ENCODE measurements at regions not wholly inside any gene's neighbourhood (a gene's known extent, or its start where the extent isn't known, plus 50 kb on each side); places are given as distances from the start of the nearest gene placed in this dataset.

- Histone ChIP-seq H3K4me2 (no peak overlapping the region), H3K4me3 (no peak overlapping the region), H3K9ac (no peak overlapping the region), H3K27me3 (peaks cover 87% of the 10 kb centered on the region), H3K36me3 (no peaks in the 10 kb centered on the region), H3F3A (ENCODE audit: low read depth) (no peaks in the 10 kb centered on the region), H3K9me3 (ENCODE audit: low read depth) (no peaks in the 10 kb centered on the region), H3K79me2 (ENCODE audit: low read depth) (no peaks in the 10 kb centered on the region), H4K20me1 (ENCODE audit: low read depth) (no peaks in the 10 kb centered on the region), H3K27ac (no peak overlapping the region), H2AFZ (replicated peaks) (no peak overlapping the region), H3K4me1 (no peaks in the 10 kb centered on the region)
- Mint-ChIP-seq H3K4me3 (no peak overlapping the region), H3K9me3 (no peaks in the 10 kb centered on the region), H3K27ac (no peak overlapping the region), H3K4me1 (no peaks in the 10 kb centered on the region), H3K36me3 (no peaks in the 10 kb centered on the region), H3K27me3 (ENCODE audit: insufficient read depth, low read depth) (peaks cover 8% of the 10 kb centered on the region)
- TF ChIP-seq CTCF (IDR thresholded peaks at IDR 0.05) (no peak), EZH2phosphoT487 (IDR thresholded peaks at IDR 0.05) (no peak), EZH2 (IDR thresholded peaks at IDR 0.05) (no peak)
- DNase-seq (ENCODE audit: low spot score) = no peak
These were observed 77.9 kb upstream of the HOXC13 start for GRCh38 chr12:53860426-53861345.

- H3K27me3 Mint-ChIP-seq (ENCODE audit: insufficient read depth, low read depth) = peaks cover 8% of the 10 kb centered on the region
- H3K27ac Mint-ChIP-seq = no peak overlapping the region
- H3K4me3 ChIP-seq = no peak overlapping the region
- no peak overlapping the region for H3K27ac ChIP-seq
- peaks cover 84% of the 10 kb centered on the region for H3K27me3 ChIP-seq
- no peaks in the 10 kb centered on the region for H3K4me1 ChIP-seq
- no peaks in the 10 kb centered on the region for H3K79me2 ChIP-seq (ENCODE audit: low read depth)
- H4K20me1 ChIP-seq (ENCODE audit: low read depth) = no peaks in the 10 kb centered on the region
- H3K4me2 ChIP-seq = no peak overlapping the region
- no peak overlapping the region for H2AFZ ChIP-seq (replicated peaks)
- no peaks in the 10 kb centered on the region for H3K4me1 Mint-ChIP-seq
- no peak for DNase-seq (ENCODE audit: low spot score)
- no peak overlapping the region for H3K9ac ChIP-seq
- no peaks in the 10 kb centered on the region for H3K36me3 Mint-ChIP-seq
- no peaks in the 10 kb centered on the region for H3K36me3 ChIP-seq
- no peaks in the 10 kb centered on the region for H3F3A ChIP-seq (ENCODE audit: low read depth)
- no peak overlapping the region for H3K4me3 Mint-ChIP-seq
- H3K9me3 Mint-ChIP-seq = no peaks in the 10 kb centered on the region
- TF ChIP-seq EZH2phosphoT487 (IDR thresholded peaks at IDR 0.05) (no peak), CTCF (IDR thresholded peaks at IDR 0.05) (no peak), EZH2 (IDR thresholded peaks at IDR 0.05) (no peak)
- H3K9me3 ChIP-seq (ENCODE audit: low read depth) = no peaks in the 10 kb centered on the region
These were observed 76.4 kb upstream of the HOXC13 start for GRCh38 chr12:53862206-53862605.

GRCh38 chr12:53862831-53863230 lies 75.8 kb upstream of the HOXC13 start:
- Histone ChIP-seq H2AFZ (replicated peaks) (no peak overlapping the region), H3K4me2 (no peak overlapping the region), H3K4me3 (no peak overlapping the region), H3K9ac (no peak overlapping the region), H4K20me1 (ENCODE audit: low read depth) (no peaks in the 10 kb centered on the region), H3K27ac (no peak overlapping the region), H3K4me1 (no peaks in the 10 kb centered on the region), H3F3A (ENCODE audit: low read depth) (no peaks in the 10 kb centered on the region), H3K9me3 (ENCODE audit: low read depth) (no peaks in the 10 kb centered on the region), H3K36me3 (no peaks in the 10 kb centered on the region), H3K79me2 (ENCODE audit: low read depth) (no peaks in the 10 kb centered on the region), H3K27me3 (peaks cover 79% of the 10 kb centered on the region)
- H3K36me3 Mint-ChIP-seq = no peaks in the 10 kb centered on the region
- no peak for TF ChIP-seq CTCF (IDR thresholded peaks at IDR 0.05)
- no peak for TF ChIP-seq EZH2phosphoT487 (IDR thresholded peaks at IDR 0.05)
- TF ChIP-seq EZH2 (IDR thresholded peaks at IDR 0.05) = no peak
- no peak for DNase-seq (ENCODE audit: low spot score)
- no peaks in the 10 kb centered on the region for H3K9me3 Mint-ChIP-seq
- H3K27ac Mint-ChIP-seq = no peak overlapping the region
- peaks cover 4% of the 10 kb centered on the region for H3K4me1 Mint-ChIP-seq
- peaks cover 8% of the 10 kb centered on the region for H3K27me3 Mint-ChIP-seq (ENCODE audit: insufficient read depth, low read depth)
- H3K4me3 Mint-ChIP-seq = no peak overlapping the region

Measured in neural progenitor cell (in vitro differentiated cells).